ENCODE measurements at regions not wholly inside any gene's neighbourhood (a gene's known extent, or its start where the extent isn't known, plus 50 kb on each side); places are given as distances from the start of the nearest gene placed in this dataset.

GRCh38 chr13:86476656-86477055 is 677.4 kb upstream of the SLITRK6 start:
- no peak for TF ChIP-seq POLR2A (IDR thresholded peaks at IDR 0.05)
- no peak for TF ChIP-seq EP300 (IDR thresholded peaks at IDR 0.05)
- no peak for TF ChIP-seq POLR2AphosphoS5 (IDR thresholded peaks at IDR 0.05)
- TF ChIP-seq CTCF (IDR thresholded peaks at IDR 0.05): no peak

Measured in stomach (tissue), 4 donors.